A549 (cell line): ENCODE measurements at regions not wholly inside any gene's neighbourhood (a gene's known extent, or its start where the extent isn't known, plus 50 kb on each side); places are given as distances from the start of the nearest gene placed in this dataset.

Source experiments
- ATAC-seq, 2 experiments: fragments of 200-7000 bp in 1 of 2; fragments of >200 bp in 1 of 2; cut with Nextera tagmentation in 1 of 2; cut with Tn5 transposase in 1 of 2; 3 replicates each; pipeline versions ENCODE4 v1.8.0 to v1.9.1; 2018 to 2020; ENCODE audit warnings: mild to moderate bottlenecking in 1 of 2, moderate library complexity in 1 of 2
- CTCF ChIA-PET: fragments of 300-600 bp; sonication (Branson Sonifier 250); formaldehyde crosslinking; extraction: SDS; loops from one replicate; lab custom pipeline; 2021; ENCODE audit warnings: antibody characterized with exemption, inconsistent platforms; lab: Yijun Ruan, JAX
- POLR2A ChIA-PET: fragments of 350-600 bp; formaldehyde crosslinking; extraction: SDS; loops from one replicate; lab custom pipeline; 2021; ENCODE audit warnings: antibody characterized with exemption, inconsistent platforms; lab: Yijun Ruan, JAX
- DNase-seq, 2 experiments: peaks; one replicate each; pipeline versions ENCODE4 v3.0.0 to v3.0.0-alpha.2; 2011 to 2016; ENCODE audit warnings: low read depth in 1 of 2, low spot score in 1 of 2
- FAIRE-seq: peaks from 2 replicates; lab custom pipeline; 2011; peaks lifted over from hg19 to GRCh38; lab: Jason Lieb, UNC
- H3K27ac ChIP-seq, 2 experiments: fragments of >200 bp; sonication (Bioruptor Twin); formaldehyde crosslinking; 3 replicates each; pipeline ENCODE4 v1.5.1; 2016 to 2017
- H3K4me1 ChIP-seq: fragments of >200 bp; sonication (Bioruptor Twin); formaldehyde crosslinking; 3 replicates; pipeline ENCODE4 v1.6.1; 2016
- H3K4me2 ChIP-seq: fragments of >200 bp; sonication (Bioruptor Twin); formaldehyde crosslinking; 3 replicates; pipeline ENCODE4 v1.6.1; 2016
- H3K4me3 ChIP-seq: fragments of >200 bp; sonication (Bioruptor Twin); formaldehyde crosslinking; 3 replicates; pipeline ENCODE4 v1.5.1; 2016
- H3K9me3 ChIP-seq: fragments of >200 bp; sonication (Bioruptor Twin); formaldehyde crosslinking; 3 replicates; pipeline ENCODE4 v1.6.1; 2016
- EHF ChIP-seq: fragments of 250-450 bp; sonication (Bioruptor Pico); IDR thresholded peaks from 2 replicates; pipeline ENCODE4 v1.5.0; 2020; ENCODE audit warnings: mild to moderate bottlenecking
- EHMT2 ChIP-seq: fragments of 200-600 bp; sonication (generic); IDR thresholded peaks from 2 replicates; pipeline ENCODE4 v1.6.1; 2016; ENCODE audit warnings: antibody characterized with exemption, low read depth, mild to moderate bottlenecking, moderate library complexity
- ESRRA ChIP-seq: fragments of 150-350 bp; IDR thresholded peaks from 2 replicates; pipeline ENCODE4 v1.6.1; 2014; ENCODE audit warnings: mild to moderate bottlenecking, low read length, borderline replicate concordance
- FOSB ChIP-seq: fragments of 250-450 bp; sonication (Bioruptor Pico); IDR thresholded peaks from 2 replicates; pipeline ENCODE4 v1.5.0; 2020; ENCODE audit warnings: mild to moderate bottlenecking, moderate library complexity
- FOSL2 ChIP-seq, 2 experiments: fragments of 450-650 bp in 1 of 2; fragments of >200 bp in 1 of 2; sonication (Bioruptor Twin) in 1 of 2; formaldehyde crosslinking; IDR thresholded peaks; 2 replicates each; pipeline versions ENCODE4 v1.5.0 to v1.6.1; 2016 to 2020; ENCODE audit warnings: mild to moderate bottlenecking in 1 of 2, moderate library complexity in 1 of 2
- HDAC2 ChIP-seq: fragments of 200-600 bp; sonication (generic); IDR thresholded peaks from 2 replicates; pipeline ENCODE4 v1.6.1; 2016
- HOXB13 ChIP-seq: fragments of 250-450 bp; sonication (Bioruptor Pico); IDR thresholded peaks from 2 replicates; pipeline ENCODE4 v1.5.0; 2020; ENCODE audit warnings: low read depth, mild to moderate bottlenecking, moderate library complexity
- HOXB5 ChIP-seq: fragments of 250-450 bp; sonication (Bioruptor Pico); IDR thresholded peaks from 2 replicates; pipeline ENCODE4 v1.5.0; 2020; ENCODE audit warnings: mild to moderate bottlenecking, moderate library complexity
- JUNB ChIP-seq: fragments of >200 bp; sonication (Bioruptor Twin); formaldehyde crosslinking; IDR thresholded peaks from 2 replicates; pipeline ENCODE4 v1.6.1; 2016
- NFE2L2 ChIP-seq: fragments of 150-350 bp; conservative IDR thresholded peaks from 2 replicates; pipeline ENCODE4 v1.6.1; 2014; ENCODE audit warnings: low read length
- PHF8 ChIP-seq: fragments of 200-600 bp; sonication (generic); IDR thresholded peaks from 2 replicates; pipeline ENCODE4 v1.6.1; 2016; ENCODE audit warnings: low read depth, mild to moderate bottlenecking, antibody characterized with exemption, moderate library complexity, borderline replicate concordance
- POLR2A ChIP-seq: IDR thresholded peaks from 2 replicates; pipeline ENCODE4 v1.6.1; 2012; ENCODE audit warnings: mild to moderate bottlenecking, low read length
- POLR2AphosphoS2 ChIP-seq: conservative IDR thresholded peaks from 2 replicates; pipeline ENCODE4 v1.6.1; 2012; ENCODE audit warnings: low read length, improper control_type of control experiment, inconsistent platforms
- RAD21 ChIP-seq, 2 experiments: fragments of >200 bp in 1 of 2; sonication (Bioruptor Twin) in 1 of 2; formaldehyde crosslinking in 1 of 2; IDR thresholded peaks in 1 of 2; conservative IDR thresholded peaks in 1 of 2; 2 replicates in 1 of 2; 3 replicates in 1 of 2; pipeline ENCODE4 v1.6.1; 2012 to 2018; ENCODE audit warnings: inconsistent platforms in 1 of 2
- RARB ChIP-seq: fragments of 250-450 bp; sonication (Bioruptor Pico); IDR thresholded peaks from 2 replicates; pipeline ENCODE4 v1.8.0; 2021; ENCODE audit warnings: mild to moderate bottlenecking, moderate library complexity
- RFX5 ChIP-seq: fragments of 450-650 bp; IDR thresholded peaks from 2 replicates; pipeline ENCODE4 v1.7.1; 2014; ENCODE audit warnings: antibody characterized with exemption, mild to moderate bottlenecking, moderate library complexity
- TP53 ChIP-seq: fragments of 250-450 bp; sonication (Bioruptor Pico); IDR thresholded peaks from 2 replicates; pipeline ENCODE4 v1.5.0; 2021; ENCODE audit warnings: mild to moderate bottlenecking, moderate library complexity
- ZNF302 ChIP-seq: fragments of 250-450 bp; sonication (Bioruptor Pico); IDR thresholded peaks from 2 replicates; pipeline ENCODE4 v1.9.0; 2021; ENCODE audit warnings: inconsistent platforms, mild to moderate bottlenecking, moderate library complexity
- WGBS: methylation state at CpG from one replicate; pipeline ENCODE4 v1.1.6; 2017; ENCODE audit errors: missing lambda C conversion rate; 5-methylcytosine and 5-hydroxymethylcytosine counted together
- TF ChIP-seq, protein P1 (sequence below): IDR thresholded peaks from 2 replicates; pipeline ENCODE4 v1.6.1; 2012
- TF ChIP-seq, protein P2 (sequence below): fragments of 250-450 bp; sonication (Bioruptor Pico); IDR thresholded peaks from 2 replicates; pipeline ENCODE4 v1.5.0; 2020; ENCODE audit warnings: low read depth, mild to moderate bottlenecking, moderate library complexity
- TF ChIP-seq, protein P3 (sequence below): fragments of 450-650 bp; IDR thresholded peaks from 2 replicates; pipeline ENCODE4 v1.6.1; 2014; ENCODE audit warnings: antibody characterized with exemption
- TF ChIP-seq, protein P4 (sequence below): fragments of >200 bp; sonication (Bioruptor Twin); formaldehyde crosslinking; IDR thresholded peaks from 3 replicates; pipeline ENCODE4 v1.6.1; 2016
- TF ChIP-seq, protein P5 (sequence below): fragments of >200 bp; sonication (Bioruptor Twin); formaldehyde crosslinking; IDR thresholded peaks from 3 replicates; pipeline ENCODE4 v1.5.1; 2016

DNA sequence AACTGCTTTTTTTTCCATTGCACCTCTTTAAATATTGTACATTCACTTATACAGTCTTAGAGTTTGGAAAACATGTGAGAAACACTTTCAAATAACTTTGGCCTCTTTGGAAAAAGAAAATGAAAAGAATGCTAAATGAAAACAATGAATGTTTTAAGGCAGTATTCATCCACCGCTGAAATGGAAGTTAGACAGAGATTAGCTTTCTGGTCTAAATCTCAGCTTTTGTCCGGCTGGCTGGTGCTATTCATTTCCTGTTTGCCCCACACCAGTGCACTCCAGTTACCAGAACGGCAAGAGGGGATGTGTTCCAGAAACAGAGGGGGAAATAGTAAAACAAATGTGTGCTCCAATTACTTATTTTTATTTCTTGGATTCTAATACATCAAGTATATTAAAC lies 1201.3 kb downstream of the EFNB2 start:
- Histone ChIP-seq H3K4me3 (no peak overlapping the region), H3K4me2 (no peak overlapping the region), H3K4me1 (no peaks in the 10 kb centered on the region), H3K27ac (no peak overlapping the region), H3K9me3 (no peaks in the 10 kb centered on the region)
- FAIRE-seq (no peak), DNase-seq (no peak), ATAC-seq (no peak)
- ChIA-PET CTCF (no interaction called here), POLR2A (no interaction called here)
- WGBS = 40% methylated on average over 3 of the region's 3 CpGs
- TF ChIP-seq, protein P1, sequence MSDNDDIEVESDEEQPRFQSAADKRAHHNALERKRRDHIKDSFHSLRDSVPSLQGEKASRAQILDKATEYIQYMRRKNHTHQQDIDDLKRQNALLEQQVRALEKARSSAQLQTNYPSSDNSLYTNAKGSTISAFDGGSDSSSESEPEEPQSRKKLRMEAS = no peak
- TF ChIP-seq EHMT2 (no peak), PHF8 (no peak), RAD21 (conservative IDR thresholded peaks at IDR 0.05 in 1 of 2, IDR thresholded peaks at IDR 0.05 in 1 of 2) (no peak), RFX5 (no peak), HOXB5 (CRISPR knock-in tag) (no peak), FOSB (CRISPR knock-in tag) (no peak), NFE2L2 (no peak), ESRRA (no peak), JUNB (no peak)
- TF ChIP-seq, protein P2, sequence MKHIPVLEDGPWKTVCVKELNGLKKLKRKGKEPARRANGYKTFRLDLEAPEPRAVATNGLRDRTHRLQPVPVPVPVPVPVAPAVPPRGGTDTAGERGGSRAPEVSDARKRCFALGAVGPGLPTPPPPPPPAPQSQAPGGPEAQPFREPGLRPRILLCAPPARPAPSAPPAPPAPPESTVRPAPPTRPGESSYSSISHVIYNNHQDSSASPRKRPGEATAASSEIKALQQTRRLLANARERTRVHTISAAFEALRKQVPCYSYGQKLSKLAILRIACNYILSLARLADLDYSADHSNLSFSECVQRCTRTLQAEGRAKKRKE (CRISPR knock-in tag) = no peak

DNA sequence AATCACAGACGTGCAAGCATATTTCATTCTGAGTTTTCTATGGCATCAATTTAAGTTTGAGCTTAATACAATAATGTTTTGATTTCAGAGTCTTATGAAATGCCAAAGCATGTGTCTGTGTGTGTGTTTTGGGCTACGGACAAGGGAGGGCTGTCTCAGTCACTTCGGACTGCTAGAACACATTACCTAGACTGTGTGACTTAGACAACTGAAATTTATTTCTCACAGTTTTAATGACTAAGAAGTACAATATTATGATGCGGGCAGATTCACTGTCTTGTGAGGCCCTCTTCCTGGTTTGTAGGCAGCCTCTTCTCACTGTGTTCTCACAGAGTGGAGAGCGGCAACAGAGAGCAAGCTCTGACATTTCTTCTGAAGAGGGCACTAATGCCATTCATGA lies 1202.0 kb downstream of the EFNB2 start:
- POLR2A ChIA-PET = no interaction called here
- no peak for ATAC-seq
- Histone ChIP-seq H3K4me3 (no peak overlapping the region), H3K27ac (no peak overlapping the region), H3K4me2 (no peak overlapping the region), H3K4me1 (no peaks in the 10 kb centered on the region), H3K9me3 (no peaks in the 10 kb centered on the region)
- WGBS = 53% methylated on average over 5 of the region's 5 CpGs
- TF ChIP-seq HOXB13 (no peak), JUNB (no peak), NFE2L2 (no peak)
- CTCF ChIA-PET = no interaction called here
- no peak for DNase-seq
- no peak for FAIRE-seq

DNA sequence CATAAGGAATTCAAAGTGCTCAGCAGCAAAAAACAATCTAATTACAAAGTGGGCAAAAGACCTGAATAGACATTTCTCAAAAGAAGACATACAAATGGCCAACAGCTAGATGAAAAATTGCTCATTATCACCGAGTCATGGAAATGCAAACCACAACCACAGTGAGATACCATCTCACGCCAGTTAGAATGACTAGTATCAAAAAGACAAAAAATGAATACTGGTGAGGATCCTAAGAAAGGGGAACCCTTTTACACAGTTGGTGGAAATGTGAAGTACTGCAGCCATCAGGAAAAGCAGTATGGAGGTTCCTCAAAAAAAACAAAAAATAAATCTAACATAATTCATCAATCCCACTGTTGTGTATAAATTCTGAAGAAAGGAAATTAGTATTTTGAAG lies 1206.1 kb downstream of the EFNB2 start:
- ATAC-seq (no peak), DNase-seq (no peak), FAIRE-seq (no peak)
- Histone ChIP-seq H3K4me2 (no peak overlapping the region), H3K4me1 (no peaks in the 10 kb centered on the region), H3K4me3 (no peak overlapping the region), H3K27ac (no peak overlapping the region), H3K9me3 (no peaks in the 10 kb centered on the region)
- ChIA-PET CTCF (no interaction called here), POLR2A (no interaction called here)
- WGBS = 36% methylated on average over 2 of the region's 2 CpGs
- TF ChIP-seq ZNF302 (CRISPR knock-in tag) (no peak), FOSB (CRISPR knock-in tag) (no peak), EHF (CRISPR knock-in tag) (no peak), POLR2A (no peak), POLR2AphosphoS2 (no peak), TP53 (CRISPR knock-in tag) (no peak), FOSL2 (IDR thresholded peaks at IDR 0.05) (no peak), FOSL2 (CRISPR knock-in tag; IDR thresholded peaks at IDR 0.05) (no peak), RAD21 (conservative IDR thresholded peaks at IDR 0.05 in 1 of 2, IDR thresholded peaks at IDR 0.05 in 1 of 2) (no peak), HDAC2 (no peak), RARB (no peak)
- TF ChIP-seq, protein P3, sequence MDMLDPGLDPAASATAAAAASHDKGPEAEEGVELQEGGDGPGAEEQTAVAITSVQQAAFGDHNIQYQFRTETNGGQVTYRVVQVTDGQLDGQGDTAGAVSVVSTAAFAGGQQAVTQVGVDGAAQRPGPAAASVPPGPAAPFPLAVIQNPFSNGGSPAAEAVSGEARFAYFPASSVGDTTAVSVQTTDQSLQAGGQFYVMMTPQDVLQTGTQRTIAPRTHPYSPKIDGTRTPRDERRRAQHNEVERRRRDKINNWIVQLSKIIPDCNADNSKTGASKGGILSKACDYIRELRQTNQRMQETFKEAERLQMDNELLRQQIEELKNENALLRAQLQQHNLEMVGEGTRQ = no peak
- TF ChIP-seq, protein P4, sequence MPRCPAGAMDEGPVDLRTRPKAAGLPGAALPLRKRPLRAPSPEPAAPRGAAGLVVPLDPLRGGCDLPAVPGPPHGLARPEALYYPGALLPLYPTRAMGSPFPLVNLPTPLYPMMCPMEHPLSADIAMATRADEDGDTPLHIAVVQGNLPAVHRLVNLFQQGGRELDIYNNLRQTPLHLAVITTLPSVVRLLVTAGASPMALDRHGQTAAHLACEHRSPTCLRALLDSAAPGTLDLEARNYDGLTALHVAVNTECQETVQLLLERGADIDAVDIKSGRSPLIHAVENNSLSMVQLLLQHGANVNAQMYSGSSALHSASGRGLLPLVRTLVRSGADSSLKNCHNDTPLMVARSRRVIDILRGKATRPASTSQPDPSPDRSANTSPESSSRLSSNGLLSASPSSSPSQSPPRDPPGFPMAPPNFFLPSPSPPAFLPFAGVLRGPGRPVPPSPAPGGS = no peak
- TF ChIP-seq, protein P1 = no peak
- TF ChIP-seq, protein P5, sequence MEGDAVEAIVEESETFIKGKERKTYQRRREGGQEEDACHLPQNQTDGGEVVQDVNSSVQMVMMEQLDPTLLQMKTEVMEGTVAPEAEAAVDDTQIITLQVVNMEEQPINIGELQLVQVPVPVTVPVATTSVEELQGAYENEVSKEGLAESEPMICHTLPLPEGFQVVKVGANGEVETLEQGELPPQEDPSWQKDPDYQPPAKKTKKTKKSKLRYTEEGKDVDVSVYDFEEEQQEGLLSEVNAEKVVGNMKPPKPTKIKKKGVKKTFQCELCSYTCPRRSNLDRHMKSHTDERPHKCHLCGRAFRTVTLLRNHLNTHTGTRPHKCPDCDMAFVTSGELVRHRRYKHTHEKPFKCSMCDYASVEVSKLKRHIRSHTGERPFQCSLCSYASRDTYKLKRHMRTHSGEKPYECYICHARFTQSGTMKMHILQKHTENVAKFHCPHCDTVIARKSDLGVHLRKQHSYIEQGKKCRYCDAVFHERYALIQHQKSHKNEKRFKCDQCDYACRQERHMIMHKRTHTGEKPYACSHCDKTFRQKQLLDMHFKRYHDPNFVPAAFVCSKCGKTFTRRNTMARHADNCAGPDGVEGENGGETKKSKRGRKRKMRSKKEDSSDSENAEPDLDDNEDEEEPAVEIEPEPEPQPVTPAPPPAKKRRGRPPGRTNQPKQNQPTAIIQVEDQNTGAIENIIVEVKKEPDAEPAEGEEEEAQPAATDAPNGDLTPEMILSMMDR = no peak
